GM19239 (cell line): ENCODE measurements at regions not wholly inside any gene's neighbourhood (a gene's known extent, or its start where the extent isn't known, plus 50 kb on each side); places are given as distances from the start of the nearest gene placed in this dataset.

Experiments used
- DNase-seq: peaks from one replicate; pipeline ENCODE4 v3.0.0; 2011; ENCODE audit warnings: low spot score; ENCODE audit not compliant: insufficient read length
- FAIRE-seq: peaks from 2 replicates; lab custom pipeline; 2011; peaks lifted over from hg19 to GRCh38; lab: Jason Lieb, UNC

DNA sequence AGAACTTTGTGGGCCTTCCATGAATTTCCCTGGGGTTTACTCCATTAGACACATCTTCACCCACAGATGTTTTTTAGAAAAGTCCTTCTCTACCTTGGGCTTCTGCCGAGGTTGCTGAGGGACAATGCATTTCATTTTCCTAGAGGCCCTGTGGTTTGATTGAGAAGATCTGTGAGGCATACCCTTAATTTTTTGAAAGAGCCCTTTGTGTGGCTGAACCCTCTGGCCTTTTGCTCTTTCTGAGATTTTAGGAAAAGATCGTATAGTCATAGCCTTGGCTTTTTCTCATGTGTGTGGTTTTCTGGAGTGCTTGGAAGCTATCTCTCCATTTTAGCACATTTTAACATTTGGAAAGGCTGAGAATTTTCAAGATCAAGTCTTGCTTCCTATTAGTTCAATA is 119.8 kb upstream of the LYZL1 start:
- DNase-seq: no peak
- FAIRE-seq: no peak

DNA sequence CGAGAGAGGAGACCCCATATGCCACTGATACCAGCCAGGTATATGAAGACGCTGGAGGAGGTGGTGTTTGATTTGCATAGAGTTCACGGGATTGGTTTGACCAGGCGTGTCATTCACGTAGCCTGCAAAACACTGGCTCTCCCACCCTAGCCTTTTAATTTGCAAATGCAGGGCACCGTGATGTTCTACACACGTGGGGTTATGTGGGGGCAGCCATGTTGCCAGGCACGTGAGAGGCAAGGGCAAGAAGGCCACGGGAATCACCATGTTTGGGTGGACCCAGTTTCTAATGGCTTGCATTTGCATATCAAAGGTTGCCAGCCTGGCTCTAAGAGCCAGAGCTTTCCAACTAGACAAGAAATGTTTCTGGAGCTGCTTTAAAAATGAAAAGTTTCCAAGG is 117.2 kb upstream of the LYZL1 start:
- no peak for FAIRE-seq

DNA sequence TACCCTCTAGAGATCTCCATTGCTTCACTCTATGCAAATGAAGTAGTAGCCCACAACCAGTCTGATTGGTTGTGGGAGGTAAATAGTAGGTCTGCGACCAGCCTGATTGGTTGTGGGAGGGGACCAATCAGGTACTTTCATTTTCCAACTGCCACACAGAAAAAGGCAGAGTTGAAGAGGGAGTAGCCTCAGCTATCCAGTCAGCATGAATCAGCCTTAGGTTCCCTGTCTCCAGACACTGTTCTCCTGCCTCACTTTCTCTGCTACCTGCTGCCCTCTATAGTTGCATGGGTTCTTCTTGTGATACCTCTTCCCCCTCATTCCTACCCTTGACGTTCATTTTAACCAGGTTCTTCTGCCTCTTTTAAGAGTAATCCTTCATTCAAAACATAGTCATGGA is 114.5 kb upstream of the LYZL1 start:
- no peak for FAIRE-seq
- no peak for DNase-seq

More for the DNA sequence above, 117.2 kb upstream of the LYZL1 start:
- no peak for DNase-seq

DNA sequence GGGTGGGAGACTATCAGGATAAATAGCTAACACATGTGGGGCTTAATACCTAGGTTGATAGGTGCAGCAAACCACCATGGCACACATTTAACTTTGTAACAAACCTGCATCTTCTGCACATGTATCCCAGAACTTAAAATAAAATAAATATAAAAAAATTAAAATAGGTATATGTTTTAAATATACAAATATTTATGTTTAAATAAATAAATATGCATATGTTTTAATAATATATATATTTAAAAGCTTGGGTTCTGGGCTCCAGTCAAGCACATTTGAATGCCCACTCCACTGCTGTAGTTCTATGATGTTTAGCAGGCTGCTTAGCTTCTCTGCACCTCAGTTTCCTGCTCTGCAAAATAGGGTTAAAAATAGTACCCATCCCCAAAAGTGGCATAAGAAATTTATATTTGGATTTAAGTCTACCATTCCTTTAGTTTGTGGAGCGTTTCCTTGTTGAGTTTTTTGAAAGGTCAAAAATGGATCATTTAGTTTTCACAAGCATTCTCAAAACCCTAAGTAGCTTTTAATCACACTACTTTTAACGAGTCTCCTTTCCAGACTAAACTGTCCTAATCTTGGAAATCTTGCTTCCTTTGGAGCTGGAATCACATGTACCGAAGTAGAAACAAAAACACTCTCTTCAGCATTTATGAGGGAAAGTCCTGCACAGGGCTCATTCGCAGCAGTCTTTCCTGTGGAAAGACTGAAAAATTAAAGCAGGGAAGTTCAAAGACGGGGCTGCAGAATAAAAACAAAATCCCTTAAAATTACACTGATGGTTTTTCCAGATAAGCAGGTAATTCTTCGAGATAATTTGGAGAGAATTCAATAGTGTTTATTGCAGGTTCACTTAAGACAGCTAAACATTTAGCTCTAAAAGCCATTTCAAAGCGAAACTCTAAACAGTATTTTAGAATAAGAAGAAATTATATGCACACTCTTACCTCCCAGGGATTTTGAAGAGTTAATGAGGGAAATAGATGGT is 111.7 kb upstream of the LYZL1 start:
- FAIRE-seq (no peak), DNase-seq (no peak)

DNA sequence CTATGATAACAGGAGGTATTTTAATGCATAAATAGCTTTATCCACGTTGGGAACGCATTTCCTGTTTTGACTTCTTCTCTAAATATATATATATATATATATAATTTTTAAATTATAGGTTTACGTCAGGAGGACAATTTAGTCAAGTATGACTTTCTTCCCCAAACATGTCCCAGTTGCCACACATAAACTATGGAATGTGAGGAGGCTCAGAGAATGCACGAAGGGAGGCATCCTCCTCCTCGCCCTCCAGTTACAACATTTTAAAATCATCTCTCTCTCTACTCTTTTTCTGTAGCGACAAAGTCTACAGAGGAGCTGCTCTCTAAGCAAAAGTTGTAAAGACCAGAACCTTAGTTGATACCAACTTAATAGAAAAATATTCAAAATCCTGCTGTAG is 106.9 kb upstream of the LYZL1 start:
- DNase-seq (no peak), FAIRE-seq (no peak)

DNA sequence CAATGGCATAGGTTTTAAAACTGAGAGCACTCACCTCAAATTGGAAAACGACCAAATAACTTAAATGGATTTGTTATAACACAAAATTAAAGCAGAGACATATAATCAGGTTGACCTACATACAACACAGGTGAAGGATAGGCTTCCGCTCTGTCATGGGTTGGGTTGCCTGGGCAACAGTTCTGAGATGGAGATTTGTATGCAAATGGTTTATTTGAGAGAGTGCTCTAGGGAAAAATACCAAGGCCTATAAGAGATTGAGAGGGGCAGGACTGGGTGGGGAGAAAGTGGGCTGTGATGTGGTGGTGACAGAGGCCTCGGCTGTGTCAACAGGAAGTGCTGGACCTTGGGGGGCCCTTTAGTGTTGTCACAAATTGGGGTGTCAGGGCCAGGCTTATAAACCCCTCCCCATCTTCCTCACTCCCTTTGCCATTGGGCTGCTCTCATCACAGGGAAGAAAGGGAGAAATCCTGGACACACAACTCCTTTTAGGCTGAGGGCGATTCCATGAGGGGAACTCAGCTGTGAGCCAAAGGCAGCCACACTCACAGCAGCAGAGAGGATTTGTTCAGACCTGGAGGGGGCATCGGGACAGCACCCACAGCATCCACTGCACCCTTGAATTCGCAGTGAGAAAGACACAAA is 105.4 kb upstream of the LYZL1 start:
- FAIRE-seq: no peak

DNA sequence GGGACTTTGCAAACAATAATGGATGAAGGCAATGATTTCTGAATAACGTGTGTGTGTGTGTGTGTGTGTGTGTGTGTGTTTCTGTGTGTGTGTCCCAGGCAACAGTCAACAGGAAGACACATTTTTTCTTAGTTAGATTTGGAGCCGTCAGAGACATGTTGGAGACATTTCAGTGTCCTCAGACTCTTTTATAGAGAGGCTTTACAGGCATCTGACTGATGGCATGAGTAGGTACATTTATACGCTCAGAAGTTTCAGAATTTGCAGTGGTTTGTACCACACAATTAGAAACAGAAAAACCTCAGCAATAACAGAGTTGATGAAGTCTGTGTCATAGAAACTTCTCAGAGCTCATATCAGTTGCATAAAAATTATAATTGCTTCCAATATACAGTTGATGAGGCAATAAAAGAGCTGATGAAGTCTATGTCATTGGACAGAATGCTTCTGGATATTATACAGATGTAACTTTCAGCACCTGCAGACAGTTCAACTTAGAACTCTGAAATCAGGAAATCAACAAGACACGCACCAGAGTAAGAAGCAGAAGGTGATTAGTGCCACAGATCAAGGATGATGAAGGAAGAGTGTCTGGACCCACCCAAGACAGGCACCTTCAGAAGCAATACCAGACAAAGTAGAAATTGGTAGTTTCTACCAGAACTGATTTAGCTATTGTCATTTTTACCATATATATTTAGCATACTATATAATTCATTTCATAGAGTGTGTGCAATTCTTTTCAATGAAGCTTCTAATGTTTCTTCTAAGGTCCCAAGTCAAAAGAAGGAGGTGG is 104.5 kb upstream of the LYZL1 start:
- FAIRE-seq: no peak
- no peak for DNase-seq

More for the DNA sequence above, 105.4 kb upstream of the LYZL1 start:
- DNase-seq: no peak

DNA sequence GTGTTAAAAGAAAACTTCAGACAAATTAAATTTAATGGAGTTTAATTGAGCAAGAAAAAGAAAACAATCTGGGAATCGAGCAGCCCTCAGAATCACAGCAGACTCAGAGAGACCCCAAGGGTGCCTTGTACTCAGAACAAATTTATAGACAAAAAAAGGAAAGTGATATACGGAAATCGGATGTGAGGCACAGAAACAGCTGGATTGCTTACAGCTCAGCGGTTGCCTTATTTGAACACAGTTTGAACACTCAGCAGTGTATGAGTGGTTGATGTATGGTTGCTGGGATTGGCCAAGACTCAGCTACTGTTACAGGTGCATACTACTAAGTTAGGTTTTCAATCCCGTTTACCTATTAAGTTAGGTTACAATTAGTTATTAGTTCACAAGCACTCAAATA is 103.8 kb upstream of the LYZL1 start:
- FAIRE-seq (no peak), DNase-seq (no peak)

DNA sequence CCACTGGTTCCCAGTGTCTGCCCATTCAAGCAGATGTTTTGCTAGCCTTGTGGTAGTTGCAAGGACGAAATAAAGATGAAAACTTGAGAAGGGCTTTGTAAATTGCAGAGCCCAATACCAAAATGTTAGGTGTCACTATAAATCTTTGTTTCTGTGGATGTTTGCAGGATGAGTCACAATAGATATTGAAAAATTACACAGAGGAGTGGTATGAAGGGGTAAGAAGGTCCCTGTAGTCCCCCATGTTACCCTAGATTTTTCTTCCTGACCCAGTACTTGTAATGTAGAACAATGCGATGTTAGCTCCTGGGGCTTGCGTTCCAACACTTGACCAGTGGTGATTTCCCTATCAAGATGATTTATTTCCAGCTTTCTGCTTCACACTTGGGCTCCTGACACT is 102.6 kb upstream of the LYZL1 start:
- FAIRE-seq (no peak), DNase-seq (no peak)

DNA sequence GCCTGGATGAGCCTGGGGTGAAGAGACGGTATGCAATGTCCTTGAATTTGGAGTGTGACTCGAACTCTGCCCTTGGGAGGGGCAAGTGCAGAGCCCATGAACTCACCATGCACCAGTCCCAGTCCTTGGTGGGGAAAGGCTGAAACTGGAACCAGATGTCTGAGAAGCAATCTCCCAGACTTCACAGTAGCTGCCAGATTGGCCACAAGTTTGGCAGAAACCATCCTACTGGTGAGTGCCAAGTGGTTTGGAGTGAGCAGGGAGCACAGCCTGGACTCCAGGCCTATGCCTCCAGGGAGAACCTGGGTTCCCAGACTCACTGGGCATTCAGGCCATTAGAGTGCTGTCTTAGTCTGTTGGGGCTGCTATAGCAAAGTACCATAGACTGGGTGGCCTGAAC is 99.6 kb upstream of the LYZL1 start:
- DNase-seq (no peak), FAIRE-seq (no peak)

DNA sequence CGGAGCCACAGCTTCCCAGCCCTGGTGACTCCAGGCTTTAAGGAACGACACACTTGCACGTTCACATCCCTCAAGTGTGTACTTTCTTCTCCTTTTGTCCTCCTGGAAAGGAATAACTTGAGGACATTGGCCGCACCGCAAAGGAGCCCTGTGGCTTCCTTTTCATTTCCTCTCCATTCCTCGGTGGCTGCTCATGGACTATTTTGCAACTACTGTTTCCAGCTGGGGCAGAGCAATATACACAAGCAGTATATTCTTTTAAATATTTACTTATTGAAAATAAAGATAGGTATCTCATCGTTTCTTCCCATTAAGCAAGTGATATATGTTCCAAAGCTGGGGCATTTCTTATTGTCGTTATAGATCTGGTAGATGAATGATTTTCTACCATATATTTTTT is 97.2 kb upstream of the LYZL1 start:
- no peak for DNase-seq
- FAIRE-seq: no peak

DNA sequence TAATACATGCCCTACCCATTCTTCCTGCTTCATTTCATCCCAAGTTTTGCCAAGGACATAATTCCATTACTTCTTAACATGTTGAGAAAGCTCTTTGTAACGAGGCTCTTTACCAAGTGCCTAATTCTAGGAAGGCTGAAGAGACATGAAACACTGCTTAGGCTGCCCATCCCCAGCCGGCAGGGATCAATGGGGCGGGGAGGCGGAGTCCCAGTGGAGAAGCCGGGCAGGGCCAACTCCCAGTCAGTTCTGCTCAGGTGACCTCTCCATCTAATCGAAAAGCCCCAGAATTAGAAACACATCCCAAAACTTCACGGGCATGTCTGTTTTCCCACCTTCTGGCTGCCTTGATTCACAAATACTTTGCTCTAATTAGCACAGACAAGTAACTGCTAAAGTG is 89.5 kb upstream of the LYZL1 start:
- DNase-seq: no peak
- FAIRE-seq: no peak

DNA sequence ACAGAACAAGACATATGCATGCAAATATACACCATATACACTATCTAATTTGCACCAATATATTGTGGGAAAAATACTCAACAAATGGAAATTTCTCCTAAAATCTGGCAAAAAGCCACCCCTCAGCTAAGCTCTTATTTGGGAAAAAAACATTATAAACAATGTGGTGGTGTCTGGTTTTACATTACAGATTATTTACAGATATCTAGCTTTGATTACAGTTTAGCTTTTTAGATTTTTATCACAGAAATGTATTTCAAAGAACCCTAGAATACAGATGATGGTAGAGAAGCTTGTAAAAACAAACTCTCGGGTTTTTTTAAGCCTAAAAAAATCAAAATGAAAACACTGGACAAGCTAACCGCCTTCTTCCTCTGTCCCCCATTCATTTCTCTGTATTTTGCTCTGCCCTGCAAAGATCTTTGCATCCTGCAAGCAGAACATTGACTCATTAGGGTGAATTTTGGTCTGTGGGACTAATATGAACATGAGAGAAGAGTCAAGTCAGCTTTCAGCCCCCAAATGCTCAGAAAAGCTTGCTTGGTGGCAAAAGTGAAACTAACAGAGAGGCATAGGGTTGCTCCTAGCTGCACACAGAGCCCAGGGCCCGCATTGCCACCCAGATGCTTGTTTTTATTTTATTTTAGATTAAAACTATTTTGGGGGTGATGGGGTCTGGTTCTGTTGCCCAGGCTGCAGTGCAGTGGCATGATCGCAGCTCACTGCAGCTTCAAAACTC is 88.8 kb upstream of the LYZL1 start:
- DNase-seq (no peak), FAIRE-seq (no peak)

DNA sequence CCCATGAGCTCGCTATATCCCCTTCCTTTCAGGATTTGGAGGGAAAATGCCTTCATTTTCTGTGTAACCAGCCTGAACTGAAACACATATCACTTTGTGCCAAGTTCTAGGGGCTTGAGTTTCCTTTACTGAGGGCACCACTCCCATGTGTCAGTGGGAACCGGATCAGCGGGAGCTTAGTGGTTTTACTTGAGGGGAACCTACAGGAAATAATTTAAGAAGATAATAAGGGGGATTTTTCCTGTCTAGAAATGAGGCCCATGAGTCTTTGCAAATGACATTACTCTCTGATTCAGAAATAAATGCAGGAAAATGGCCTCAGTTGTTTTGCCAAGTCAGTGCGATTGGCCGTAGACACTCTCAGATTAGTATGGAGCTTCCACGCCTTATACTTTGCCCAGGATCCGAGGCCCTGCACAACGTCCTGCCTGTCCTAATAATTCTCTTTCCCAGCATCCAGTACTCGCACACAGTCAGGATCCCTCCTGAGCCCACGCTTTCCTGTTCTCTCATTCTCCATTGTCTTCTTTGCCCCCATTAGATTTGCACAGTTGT is 86.4 kb upstream of the LYZL1 start:
- DNase-seq (no peak), FAIRE-seq (no peak)

DNA sequence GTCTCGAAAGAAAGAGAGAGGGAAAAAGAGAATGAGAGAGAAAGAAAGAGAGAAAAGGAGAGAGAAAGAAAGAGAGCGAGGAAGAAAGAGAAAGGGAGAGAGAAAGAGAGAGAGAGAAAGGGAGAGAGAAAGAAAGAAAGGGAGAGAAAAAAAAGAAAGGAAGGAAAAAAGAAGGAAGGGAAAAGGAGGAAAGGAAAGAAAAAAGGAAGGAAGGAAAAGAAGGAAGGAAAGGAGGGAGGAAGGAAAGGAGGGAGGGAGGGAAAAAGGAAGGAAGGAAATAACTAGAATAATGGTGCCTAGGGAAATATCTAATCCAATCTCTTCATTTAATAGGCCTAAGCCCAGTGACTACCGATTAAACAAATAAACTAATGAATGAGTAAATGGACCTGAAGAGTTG is 85.4 kb upstream of the LYZL1 start:
- DNase-seq (no peak), FAIRE-seq (no peak)

DNA sequence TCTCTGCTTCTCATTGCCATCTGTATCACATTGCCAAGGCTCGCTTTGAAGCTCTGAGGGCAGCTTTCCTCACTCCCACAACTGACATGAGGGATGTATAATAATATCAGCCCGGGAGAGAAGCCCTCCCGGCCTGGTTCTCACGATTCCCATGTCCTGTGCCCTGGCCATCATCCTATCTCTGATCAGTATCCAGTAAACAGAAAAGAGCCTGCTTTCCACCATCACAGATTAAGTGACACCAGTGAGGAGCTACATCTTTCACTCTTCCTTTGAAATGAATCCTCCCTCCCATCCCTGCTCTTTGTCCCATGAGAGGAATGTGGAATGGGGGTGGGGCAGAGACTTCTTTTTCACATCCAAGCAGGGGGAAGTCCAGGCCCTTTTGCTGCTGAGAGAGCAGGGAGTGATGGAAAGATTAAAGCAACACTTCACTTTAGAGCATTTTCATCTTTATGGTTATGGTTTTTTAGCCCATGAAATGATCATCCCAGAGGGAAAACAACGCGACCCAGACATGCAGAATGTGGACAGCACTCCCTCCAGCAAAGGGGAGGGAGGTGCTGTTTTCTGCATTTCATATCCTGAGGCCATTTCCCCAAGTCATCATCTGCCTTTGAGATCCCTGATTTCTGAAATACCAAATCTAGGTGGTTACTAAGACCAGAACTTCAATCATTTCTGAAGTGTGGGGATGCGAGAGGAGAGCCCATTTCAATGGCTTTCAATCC is 84.6 kb upstream of the LYZL1 start:
- no peak for FAIRE-seq
- DNase-seq: no peak

DNA sequence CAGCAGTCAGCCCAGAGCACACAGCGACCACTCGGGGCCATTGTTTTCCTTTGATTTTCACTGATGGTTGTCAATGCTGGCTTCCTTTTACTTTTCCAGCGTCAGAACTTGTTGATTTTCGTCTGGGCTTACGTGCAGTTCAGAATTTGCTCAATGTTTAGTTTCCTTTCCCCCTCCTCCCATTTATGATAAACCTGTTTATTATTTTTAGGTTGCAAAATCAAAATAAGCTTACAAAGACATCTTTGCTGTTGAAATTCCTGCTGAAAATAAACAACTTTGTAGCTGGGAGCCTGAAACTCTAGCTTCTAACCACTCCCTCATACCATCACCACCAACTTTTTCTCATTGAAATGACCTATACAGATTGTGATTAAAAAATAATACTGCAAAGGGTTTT is 83.1 kb upstream of the LYZL1 start:
- DNase-seq: no peak
- no peak for FAIRE-seq

DNA sequence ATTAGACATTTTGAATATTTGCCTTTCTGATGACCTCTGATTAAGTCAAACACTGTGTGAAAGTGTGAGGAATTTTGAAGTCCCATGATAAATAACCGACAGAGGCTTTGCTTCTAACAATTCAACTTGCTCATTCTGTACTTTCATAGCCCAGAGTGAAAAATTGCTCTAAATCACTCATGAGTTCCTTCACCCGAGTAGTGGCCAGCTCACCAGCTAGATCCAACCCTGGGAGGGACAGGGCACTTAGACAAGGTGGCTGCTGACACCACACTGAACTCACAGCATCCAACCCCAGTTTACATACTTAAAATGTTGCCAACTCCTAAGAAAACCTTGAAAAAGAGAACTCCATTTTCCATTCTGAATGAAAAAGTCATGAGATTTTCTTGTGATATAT is 80.0 kb upstream of the LYZL1 start:
- no peak for FAIRE-seq
- no peak for DNase-seq

DNA sequence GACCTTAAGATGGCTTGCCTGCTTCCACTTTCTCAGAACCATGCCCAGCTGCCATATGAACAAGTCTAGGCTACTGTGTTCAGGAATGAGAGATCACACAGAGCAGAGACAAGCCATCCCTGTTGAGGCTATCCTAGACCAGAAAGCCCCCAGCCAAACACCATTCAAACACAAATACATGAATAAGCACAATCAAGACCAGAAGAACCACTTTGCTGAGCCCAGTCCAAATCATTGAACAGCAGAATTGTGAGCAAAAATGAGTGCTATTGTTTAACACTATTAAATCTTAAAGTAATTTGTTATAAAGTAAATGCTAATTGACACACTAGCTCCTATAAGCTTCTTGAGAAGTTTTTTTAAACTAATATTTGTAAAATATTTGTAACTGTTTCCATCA is 79.0 kb upstream of the LYZL1 start:
- FAIRE-seq (no peak), DNase-seq (no peak)
